HG02973 (cell line): ENCODE measurements at regions not wholly inside any gene's neighbourhood (a gene's known extent, or its start where the extent isn't known, plus 50 kb on each side); places are given as distances from the start of the nearest gene placed in this dataset.

Experiments
- ATAC-seq: cut with Tn5 transposase; IDR thresholded peaks from one replicate; pipeline ENCODE4 v1.9.1; 2021; ENCODE audit warnings: moderate library complexity; ENCODE audit not compliant: unreplicated experiment

DNA sequence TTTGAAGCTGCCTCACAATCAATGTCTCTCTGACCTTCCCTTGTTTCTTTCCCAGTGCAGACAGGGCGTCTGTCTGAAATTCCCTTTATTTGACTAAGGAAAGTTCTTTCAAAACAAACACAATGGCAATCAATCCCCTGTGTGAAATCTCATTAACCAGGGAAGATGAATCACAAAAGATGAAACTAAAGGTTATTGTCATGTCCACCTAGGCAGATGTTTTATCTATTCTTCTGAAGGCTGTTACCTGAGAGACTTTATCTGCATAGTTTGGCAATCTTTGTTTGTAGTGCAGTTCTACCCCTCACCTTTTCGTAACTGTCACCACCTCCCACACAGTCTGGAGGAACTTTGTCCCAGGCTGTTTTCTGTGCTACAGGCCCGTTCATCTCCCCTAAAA is 217.5 kb upstream of the RIOK2 start:
- no peak for ATAC-seq

DNA sequence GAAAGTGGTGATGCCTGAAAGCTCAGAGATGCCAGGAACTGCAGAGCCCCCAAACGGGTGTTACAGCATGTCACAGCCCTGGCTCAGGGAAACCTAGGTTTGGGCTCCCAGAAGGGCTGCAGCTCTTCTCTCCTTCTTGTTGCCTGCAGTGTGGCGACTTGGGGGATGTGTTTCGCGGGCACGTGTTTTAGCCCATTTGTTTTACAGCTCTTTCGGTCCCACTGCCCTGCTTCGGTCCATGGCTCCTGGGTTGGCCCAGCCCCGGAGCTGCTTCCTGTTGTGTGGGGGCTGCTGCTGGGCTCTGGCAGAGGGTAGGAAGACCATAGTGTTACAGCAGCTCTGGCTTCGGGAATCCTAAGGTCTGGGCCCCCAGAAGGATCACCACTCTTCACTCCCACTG is 222.9 kb upstream of the RIOK2 start:
- ATAC-seq, result no peak

DNA sequence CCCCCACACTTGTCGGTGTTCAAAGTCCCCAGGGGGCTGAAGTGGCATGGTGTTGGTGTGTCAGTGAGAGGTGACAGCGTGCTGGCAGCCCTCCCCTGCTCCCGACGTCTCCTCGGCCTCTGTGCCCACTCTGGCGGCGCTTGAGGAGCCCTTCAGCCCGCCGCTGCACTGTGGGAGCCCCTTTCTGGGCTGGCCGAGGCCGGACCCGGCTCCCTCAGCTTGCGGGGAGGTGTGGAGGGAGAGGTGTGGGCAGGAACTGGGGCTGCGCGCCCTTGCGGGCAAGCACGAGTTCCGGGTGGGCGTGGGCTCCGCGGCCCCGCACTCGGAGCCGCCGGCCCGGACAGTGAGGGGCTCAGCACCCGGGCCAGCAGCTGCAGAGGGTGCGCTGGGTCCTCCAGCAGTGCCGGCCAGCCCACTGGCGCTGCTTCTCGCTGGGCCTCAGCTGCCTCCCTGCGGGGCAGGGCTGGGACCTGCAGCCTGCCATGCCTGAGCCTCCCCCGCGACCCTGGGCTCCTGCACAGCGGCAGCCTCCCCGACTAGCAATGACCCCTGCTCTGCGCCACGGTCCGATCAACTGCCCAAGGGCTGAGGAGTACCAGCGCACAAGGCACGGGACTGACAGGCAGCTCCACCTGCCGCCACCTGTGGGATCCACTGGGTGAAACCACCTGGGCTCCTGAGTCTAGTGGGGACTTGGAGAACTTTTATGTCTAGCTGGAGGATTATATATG is 224.1 kb upstream of the RIOK2 start:
- no peak for ATAC-seq

DNA sequence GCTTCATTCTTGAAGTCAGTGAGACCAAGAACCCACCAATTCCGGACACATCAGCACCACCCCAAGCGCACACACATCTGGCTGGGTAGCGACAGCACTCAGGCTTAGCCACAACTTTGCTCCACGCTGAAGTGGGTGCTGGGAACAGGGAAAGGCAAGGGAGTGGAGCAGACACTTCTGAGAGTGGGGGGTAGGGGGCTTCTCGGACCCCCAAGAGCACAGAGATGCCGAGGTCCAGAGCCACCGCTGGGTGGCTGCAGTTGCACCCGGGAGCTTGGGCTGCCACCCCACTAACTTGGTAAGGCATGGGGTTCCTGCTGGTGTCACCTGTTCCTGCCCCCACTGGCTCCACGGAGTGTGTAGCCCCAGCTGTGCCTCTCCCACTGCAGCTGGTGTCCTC is 225.3 kb upstream of the RIOK2 start:
- ATAC-seq, result no peak

DNA sequence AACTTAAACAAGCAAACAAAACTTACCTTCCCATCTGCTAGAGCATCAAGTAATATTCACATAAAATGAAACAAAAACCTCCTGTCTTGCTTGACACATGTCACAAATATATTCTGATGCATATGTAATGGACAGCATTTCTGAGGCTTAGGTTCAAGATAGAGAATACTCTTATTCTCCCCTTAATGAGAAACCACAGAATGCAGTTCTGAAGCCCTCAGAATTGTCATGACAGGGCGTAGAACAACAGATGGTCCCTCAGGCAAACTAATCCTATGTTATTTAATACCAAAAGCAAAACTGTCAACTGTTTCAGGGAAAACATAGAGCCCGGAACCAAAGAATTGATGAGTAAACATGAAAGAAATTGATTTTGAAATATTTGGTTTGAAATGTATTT is 229.9 kb upstream of the RIOK2 start:
- ATAC-seq, result no peak

DNA sequence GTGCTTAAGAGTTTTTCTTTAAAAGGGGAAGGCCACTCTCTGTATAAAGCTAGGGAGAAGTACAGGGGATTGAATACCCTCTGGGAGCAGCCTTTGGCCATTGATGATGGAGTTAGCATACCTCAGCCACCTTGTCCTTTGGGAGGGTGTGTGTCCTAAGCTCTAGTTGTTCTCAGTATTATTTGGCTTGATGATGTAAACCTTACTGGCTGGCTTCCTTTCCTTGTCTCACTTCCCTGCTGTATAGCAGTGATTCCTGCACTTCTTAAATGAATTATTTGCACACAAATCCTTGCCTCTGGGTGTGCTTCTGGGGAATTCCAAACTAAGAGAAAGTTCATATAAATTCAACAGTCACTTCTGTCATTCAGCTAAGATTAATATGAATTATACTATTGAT is 234.9 kb upstream of the RIOK2 start:
- no peak for ATAC-seq

DNA sequence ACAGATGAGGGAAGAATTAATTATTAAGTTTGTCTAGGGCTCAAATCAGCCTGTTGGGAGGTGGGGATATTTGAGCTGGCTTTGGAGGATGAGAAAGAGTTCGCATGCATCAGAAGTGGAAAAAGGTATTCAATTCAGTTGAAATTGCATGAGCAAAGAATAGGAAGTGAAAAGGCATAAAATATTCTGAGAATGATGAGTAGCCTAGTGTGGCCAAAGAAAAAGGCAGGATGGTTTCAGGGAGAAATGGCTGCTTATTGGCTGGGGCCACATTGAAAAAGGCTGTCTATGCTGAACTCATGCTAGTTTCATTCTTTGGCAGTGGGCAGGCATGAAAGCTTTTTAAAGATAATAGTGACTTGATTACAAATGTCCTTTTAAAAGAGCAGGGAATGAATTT is 235.4 kb upstream of the RIOK2 start:
- ATAC-seq, result no peak

DNA sequence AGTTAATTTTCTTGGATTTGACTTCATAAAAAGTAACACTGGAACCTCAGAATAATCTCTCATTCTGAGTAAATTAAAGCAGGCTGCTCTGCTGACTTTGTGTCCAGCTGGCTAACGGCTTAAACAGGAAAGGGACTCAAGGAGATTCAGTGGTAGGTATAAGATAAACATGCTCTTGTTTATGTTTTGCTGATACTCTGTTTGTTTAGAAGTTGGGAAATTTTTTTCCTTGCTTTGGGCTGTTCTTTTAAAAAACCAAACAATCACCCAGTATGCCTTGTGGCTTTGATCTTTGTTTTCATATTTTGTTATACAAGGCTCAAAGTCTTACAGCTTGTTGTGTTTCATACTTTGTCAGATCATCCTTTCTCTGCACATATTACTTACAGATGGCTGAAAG is 237.6 kb upstream of the RIOK2 start:
- no peak for ATAC-seq

DNA sequence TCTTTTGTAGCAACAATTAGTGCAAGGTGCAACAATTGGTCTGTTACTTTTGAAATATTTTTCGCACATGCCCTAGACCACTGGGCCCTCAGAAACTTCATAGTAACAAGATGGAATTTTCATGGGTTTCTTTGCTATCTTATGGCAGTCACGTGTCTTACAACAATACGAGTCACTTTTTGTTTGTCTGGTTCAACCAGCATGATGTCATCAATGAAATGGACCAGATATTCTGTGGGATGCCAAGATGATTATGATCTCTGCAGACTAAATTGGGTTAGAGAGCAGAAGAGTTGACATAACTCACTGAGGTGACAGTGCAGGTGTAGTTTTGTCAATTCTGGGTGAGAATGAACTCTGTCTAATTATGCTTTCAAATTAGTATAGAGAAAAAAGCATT is 239.6 kb upstream of the RIOK2 start:
- no peak for ATAC-seq

DNA sequence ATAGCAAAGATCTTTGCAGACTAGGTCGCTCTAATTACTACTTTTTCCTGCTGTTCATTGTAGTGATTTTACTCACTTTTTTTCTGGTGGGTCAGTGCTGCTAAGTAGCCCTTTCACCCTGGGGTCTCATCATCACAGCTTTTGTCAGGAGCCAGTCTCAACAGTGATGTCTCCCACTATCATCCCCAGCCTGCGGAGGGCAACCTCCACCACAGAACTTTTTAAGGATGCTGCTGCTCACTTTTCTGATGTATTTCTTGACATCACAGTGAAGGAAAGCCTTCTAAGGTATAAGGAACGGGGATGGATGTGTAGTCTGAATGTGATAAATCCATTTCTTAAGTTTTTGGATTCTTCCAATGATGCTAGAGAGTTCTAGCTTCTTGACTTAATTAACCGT is 242.5 kb upstream of the RIOK2 start:
- no peak for ATAC-seq

DNA sequence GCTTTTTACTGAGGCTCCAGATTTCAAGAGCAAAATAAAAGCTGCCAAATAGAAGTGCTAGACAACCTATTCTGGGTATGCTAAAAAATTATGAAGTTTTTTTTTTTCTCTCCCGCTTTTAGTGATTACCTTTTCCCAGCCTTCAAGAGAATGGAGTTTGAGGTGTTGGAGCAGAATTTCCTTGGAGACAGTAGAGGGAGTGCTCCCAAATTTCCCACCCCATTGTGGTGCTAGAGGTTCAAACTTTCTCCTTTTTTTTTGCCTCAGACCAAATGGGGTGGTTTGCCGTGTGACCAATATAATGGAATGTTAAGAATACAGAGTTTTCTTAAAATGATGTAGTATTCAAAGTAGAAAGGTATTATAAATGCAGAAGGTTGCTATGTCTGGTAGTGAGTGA is 244.2 kb upstream of the RIOK2 start:
- ATAC-seq, result no peak

DNA sequence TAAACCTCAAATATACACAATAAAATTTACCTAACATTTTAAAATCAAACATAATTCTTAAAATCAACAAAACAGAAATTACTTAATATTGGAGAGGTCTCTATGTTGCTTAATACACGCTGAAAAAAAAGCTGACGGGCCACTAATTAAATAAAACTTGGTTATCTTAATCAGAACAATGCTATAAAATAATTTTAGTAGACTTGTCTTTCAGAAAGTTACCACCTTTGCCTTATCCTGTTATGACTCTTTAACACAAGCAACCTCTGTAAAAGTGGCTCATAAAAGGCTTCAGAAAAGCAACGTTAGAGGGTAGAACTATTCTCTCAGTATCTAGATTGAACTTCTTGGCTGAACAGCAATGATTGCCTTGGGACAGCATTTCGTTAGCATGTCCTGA is 251.0 kb upstream of the RIOK2 start:
- no peak for ATAC-seq

DNA sequence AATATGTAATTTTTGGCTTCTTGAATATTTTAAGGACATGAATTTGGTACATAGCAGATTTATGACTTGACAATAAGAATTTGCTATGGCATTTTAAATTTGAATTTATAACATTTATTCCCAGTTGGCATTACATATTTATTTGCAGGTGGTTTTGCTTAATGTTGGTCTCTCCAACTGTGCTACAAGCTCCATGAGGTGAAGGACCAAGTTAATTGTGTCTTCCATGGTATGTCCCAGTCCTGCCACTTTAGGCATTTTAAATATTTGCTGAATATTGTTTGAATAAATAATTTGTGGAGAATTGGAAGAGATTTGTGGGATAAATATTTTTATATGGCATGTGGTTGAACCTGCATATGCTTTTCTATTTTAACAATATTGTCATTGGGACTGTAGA is 253.4 kb upstream of the RIOK2 start:
- no peak for ATAC-seq

DNA sequence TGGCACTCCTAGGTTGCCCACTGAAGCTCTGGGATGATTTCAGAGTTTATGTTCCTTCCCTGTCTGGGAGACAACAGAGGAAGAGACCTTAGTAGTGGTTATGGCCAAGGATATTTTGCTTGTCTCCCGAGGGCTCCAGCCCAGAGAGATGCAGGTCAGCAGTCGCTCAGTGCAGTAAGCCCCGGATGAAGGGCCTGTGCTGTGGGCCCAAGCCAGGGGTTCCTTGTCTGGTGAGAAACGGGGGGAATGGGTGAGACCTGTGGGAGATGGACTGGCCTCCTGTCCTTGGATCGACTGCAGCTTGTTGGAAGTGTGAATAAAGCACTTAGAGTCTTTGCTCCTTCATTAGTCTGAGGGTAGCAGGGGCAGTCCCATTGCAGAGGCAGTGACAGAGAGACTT is 260.7 kb upstream of the RIOK2 start:
- ATAC-seq, result no peak

DNA sequence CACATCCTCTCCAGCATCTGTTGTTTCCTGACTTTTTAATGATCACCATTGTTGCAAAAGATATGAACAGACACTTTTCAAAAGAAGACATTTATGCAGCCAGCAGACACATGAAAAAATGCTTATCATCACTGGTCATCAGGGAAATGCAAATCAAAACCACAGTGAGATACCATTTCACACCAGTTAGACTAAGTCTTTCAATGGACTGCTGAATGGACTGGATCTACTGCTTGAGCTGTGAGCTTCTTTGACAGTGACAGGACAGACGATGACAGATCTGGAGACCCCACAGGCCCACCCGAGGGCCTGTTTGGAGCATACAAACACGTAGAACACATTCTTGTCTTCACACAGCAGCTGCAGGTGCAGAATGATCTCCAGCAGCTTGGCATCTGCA is 266.1 kb upstream of the RIOK2 start:
- no peak for ATAC-seq

DNA sequence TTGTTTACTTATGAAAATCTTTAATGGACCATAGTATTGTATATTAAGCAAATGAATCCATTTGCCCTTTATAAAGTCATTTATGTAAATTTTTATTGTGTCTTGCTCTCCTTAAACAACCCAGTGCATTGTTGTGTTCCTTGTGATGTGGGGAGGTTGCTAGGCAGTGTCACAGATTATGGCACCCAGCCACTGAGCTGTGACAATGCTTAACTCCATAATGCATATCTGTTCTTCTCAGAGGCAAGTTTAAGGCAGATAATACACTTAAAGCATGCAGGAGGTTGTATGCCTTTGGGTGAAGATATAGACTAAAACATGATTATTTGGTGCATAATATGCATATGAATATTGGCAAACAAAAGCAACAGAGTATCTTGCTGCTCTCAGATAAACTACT is 269.6 kb upstream of the RIOK2 start:
- no peak for ATAC-seq

DNA sequence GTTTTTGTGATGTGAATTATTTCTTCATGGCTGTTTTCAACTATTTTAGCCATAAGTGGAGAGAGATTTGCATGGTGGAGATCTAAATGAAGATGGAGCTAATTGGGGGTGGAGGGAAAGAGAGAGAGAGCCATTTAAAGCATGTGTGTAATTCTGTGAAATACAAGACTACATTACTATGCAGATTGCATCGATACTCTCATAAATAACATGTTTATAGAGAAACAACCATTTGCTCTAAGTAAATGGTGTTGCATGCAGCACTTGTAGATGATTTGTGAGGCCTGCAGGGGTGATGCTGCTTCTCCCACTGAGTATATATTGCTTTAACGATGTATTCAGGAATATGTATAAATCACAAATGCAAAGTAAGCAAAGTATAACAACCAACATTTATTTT is 270.2 kb upstream of the RIOK2 start:
- ATAC-seq, result no peak

DNA sequence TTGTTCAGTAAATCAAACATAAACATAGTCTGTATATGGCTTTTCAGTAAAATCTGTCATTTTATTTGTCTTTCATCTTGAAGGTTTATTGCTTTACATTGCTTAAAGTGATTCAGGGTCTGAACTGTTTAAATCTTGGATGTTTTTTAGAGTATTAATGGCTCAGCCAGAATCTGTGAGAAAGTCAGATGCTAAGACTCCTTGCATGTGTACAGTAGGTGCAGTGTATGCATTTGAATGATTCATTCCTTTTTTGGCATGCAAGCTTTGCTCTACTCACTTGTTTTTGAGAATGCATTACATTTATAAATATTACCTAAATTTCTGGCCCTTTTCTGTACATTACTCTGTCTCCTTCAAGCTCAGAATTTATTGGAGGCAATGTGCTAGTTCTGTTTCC is 271.0 kb upstream of the RIOK2 start:
- no peak for ATAC-seq

DNA sequence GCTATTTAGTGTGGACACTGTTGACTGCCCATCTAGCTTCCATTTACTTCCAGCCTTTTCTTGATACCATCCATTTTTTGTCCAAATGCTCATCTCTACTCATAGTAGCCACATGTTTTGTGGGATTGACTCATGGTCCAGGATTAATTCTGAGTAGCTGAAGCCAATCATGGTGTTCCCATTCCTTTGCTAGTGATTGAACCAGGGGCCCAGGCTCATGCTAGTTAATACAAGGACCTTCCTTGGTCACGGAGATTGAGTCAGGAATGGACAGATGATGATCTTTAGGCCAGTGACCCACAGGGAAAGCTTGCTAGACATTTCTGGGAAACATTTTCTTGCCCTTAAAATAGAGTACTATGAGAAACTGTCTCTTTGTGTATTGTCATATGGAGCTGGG is 272.9 kb upstream of the RIOK2 start:
- no peak for ATAC-seq

DNA sequence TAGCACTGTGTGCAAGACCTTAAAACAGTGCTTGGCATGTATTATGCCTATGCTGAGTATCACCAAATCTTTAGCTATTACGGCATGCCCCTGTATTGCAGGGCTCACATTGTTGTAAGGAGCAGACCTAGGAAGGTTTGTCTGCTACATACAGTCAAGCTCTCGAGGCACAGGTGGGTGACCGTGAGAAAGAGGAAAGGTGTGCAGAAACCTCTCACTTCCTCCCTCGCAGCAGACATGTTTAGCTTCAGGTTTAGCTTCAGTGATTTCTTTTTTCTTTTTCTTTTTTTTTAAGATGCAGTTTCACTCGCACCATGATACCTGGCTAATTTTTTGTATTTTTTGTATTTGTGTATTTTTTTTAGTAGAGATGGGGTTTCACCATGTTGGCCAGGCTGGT is 275.8 kb upstream of the RIOK2 start:
- ATAC-seq, result no peak

DNA sequence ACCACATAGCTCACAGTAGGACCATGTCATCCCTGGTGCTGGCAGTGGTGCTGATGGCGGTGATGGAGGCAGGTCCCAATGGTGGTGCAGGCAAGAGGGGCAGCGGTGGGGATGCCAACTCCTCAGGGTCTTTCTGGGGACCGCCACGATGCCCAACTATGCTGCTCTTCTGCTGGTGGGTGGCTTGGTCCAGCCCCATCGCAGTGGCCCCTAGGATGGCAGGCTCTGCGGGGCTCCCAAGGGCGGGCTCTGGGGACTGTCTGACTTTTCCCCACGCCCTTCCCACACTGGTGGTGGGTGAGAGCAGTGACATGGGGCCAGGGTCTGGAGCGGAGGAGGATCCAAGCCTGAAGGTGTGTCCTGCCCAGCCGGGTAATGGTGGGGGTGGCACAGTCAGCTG is 288.9 kb upstream of the RIOK2 start:
- ATAC-seq, result no peak

DNA sequence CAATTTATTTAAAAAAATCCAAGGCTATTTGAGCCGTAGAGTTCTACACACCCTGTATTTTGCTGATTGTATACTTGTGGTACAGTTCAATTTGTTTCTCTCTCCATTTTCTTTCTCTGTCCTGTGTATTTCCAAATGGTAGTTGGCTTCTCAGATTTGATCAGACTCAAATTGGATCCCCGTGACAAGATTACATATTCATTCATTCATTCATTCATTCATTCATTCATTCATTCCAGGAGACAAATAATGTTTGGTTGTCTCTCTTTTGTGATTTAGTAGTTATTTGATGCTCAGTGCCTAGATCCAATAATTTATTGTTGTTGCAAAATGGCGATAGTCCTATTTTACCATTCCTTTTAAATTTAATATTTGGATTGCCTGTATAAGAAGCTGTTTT is 292.8 kb upstream of the RIOK2 start:
- ATAC-seq, result no peak

DNA sequence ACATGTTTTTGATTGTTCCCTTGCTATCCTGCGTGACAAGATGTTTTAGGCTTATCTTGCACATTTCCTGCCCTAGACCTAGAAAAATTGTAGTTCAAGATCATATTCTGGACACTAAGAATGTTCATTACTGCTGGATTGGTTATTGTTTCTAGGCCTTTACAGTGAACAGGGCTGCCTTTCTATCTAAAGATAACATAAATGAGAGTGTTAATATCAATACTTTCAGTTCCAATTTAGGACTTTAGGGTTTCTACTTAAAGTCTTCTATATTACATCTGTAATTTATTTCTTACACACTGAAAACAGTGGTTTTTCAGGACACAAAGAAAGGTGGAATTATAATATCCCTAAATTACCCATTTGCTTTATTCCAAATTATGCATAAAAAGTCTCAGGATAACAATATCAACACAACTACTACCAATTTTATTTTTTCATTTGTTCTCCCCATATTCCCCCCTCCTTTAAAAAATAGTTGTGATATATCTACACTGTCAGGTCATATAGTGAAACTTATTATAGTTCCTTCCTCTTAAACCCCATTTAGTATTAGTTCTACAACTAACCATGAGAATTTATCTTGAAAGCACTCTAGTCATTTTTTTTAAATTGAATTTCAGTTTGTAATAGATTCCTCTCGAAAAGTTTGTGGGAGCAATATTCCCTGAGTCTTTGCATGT is 293.9 kb upstream of the RIOK2 start:
- no peak for ATAC-seq
